Stomach smooth muscle (tissue), 2 donors: ENCODE measurements at regions not wholly inside any gene's neighbourhood (a gene's known extent, or its start where the extent isn't known, plus 50 kb on each side); places are given as distances from the start of the nearest gene placed in this dataset.

Source experiments
- H3K27ac ChIP-seq: one replicate; pipeline ENCODE4 v1.7.0; 2013; ENCODE audit warnings: mild to moderate bottlenecking, low read length, inconsistent platforms
- H3K27me3 ChIP-seq, 2 donors: one replicate each; pipeline ENCODE4 v1.7.0; 2013; ENCODE audit warnings: low read length in 2 of 2; ENCODE audit not compliant: insufficient read depth in 2 of 2, control insufficient read depth in 1 of 2
- H3K36me3 ChIP-seq, 2 donors: one replicate each; pipeline ENCODE4 v1.7.0; 2013; ENCODE audit warnings: low read length in 2 of 2; ENCODE audit not compliant: control insufficient read depth in 2 of 2, insufficient read depth in 2 of 2
- H3K4me1 ChIP-seq: one replicate; pipeline ENCODE4 v1.7.0; 2013; ENCODE audit warnings: low read length; ENCODE audit not compliant: control insufficient read depth, insufficient read depth
- H3K4me3 ChIP-seq, 2 donors: one replicate each; pipeline ENCODE4 v1.7.0; 2013; ENCODE audit warnings: low read length in 2 of 2
- H3K9ac ChIP-seq, 2 donors: one replicate each; pipeline ENCODE4 v1.7.0; 2013; ENCODE audit warnings: low read length in 2 of 2, mild to moderate bottlenecking in 1 of 2
- H3K9me3 ChIP-seq, 2 donors: one replicate each; pipeline ENCODE4 v1.7.0; 2013; ENCODE audit warnings: low read length in 2 of 2; ENCODE audit not compliant: control insufficient read depth in 2 of 2
- donor health status: healthy.
- donor health status: Pancreatic carcinoma.

DNA sequence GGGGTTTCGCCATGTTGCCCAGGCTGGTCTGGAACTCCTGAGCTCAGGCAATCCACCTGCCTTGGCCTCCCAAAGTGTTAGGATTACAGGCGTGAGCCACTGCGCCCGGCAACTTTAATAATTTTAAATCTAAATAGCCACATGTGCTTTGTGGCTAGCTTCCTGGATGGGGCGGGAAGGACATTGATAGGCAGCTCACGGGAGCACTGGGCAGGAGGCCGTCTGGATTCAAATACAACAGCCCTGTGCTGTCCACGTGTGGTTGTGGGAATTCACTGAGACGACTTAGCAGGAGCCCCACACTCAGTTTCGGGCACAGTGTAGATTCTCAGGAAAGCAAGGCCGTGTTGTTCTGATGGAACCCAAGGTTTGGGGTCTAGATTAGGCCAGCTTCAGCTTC is 177.1 kb downstream of the ETS2 start:
- H3K4me3 ChIP-seq, result no peak overlapping the region
- H3K36me3 ChIP-seq, result no peaks in the 10 kb centered on the region
- H3K27ac ChIP-seq, result no peak overlapping the region
- no peaks in the 10 kb centered on the region for H3K9me3 ChIP-seq
- H3K9ac ChIP-seq, result no peak overlapping the region
- H3K27me3 ChIP-seq, result no peaks in the 10 kb centered on the region
- peaks cover 32% of the 10 kb centered on the region for H3K4me1 ChIP-seq

DNA sequence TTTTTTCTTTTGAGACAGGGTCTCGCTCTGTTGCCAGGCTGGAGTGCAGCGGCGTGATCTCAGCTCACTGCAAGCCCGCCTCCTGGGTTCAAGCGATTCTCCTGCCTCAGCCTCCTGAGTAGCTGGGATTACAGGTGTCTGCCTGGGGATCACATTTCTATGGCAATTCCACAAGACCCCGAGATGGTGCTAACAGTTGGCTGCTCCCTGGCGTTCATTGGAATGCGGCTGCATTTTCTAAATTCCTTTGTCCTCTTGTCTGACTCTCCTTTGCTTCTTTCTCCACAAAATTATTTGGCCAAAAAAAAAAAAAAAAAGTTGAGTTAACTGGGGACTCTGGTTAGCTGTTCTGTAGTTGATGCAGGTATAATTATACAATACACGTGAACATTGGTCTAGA is 176.4 kb downstream of the ETS2 start:
- Histone ChIP-seq H3K27me3 (no peaks in the 10 kb centered on the region), H3K9ac (no peak overlapping the region), H3K4me3 (no peak overlapping the region), H3K27ac (no peak overlapping the region), H3K36me3 (no peaks in the 10 kb centered on the region), H3K9me3 (no peaks in the 10 kb centered on the region), H3K4me1 (peaks cover 26% of the 10 kb centered on the region)

DNA sequence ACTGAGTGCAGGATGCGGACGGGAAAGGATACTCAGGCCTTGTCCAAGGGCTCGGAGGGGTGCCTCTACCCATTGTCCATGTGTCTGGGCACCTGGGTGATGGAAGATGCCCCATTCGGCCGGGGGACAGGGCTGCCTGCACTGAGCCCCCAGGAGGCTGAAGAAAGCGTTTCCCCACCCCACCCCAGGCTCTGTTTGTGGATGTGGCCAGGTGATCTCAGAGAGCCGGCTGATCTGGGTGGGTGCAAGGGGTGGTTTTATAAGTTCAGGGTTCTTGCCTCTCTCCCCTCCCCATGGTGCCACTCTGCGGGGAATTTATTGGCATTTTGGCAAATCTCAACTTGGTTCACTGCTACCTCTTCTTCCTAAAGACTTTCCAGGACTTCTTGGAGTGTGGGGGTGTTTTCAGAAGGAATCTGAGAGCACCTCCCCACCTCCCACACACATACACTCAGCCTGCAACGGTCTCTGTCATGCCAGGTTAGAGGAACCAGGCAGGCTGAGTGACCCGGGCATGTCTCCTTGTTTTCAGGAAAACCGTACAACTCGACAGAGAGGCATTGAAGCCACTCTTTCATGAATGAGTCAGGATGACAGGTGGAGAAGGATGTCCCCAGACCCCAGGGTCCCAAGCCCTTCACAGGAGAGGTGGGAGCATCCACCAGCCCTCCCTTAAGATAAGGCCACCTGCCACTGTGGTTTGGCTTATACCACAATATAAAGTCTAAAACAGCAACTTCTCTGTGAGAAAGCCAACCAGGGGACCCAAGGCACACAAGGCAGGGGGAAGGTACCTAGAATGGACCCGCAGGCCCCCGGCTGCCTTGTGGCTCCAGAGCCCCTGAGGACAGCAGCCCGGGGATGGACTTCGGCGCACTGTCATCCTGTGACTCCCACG is 174.9 kb downstream of the ETS2 start:
- Histone ChIP-seq H3K9ac (no peak overlapping the region), H3K36me3 (no peaks in the 10 kb centered on the region), H3K4me1 (peaks cover 13% of the 10 kb centered on the region)

DNA sequence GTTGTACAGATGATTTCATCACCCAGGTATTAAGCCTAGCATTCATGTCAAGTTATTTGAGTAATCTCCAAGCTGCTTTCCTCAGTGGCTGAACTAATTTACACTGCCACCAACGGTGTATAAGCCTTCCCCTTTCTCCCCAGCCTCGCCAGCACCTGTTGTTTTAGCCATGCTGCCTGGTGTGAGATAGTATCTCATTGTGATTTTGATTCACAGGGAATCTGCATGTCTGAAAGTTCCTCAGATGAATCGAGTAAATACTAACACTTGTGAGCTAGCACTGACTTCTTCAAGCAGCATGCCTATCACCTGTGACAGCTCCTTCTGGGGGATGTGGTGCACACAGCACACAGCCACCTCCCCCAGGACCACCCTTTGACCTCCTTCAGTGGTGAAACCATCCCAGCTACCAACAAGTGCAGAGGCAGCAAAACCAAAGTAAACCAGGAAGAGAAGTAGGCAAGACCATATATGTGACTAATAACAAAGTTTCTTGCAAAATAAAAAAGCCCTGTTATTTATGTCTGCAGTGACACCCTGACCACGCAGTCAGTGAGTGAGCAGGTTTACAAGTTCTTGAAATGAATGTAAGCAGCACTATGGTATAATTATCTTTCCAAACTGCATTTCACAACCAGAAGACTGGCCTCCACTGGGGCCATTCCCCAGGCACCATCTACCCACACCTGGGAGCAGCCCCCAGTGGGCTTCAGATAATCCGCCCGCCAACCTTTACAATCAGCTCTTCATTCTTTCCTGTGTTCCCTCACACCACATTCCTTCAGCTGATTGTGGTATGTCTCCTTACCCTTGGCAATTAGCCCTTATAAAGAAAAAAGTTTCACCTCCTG is 173.8 kb downstream of the ETS2 start:
- Histone ChIP-seq H3K9ac (no peak overlapping the region), H3K4me1 (peaks cover 2% of the 10 kb centered on the region), H3K36me3 (no peaks in the 10 kb centered on the region), H3K4me3 (no peak overlapping the region), H3K27ac (no peak overlapping the region), H3K27me3 (no peaks in the 10 kb centered on the region), H3K9me3 (no peaks in the 10 kb centered on the region)

More for the DNA sequence above, 174.9 kb downstream of the ETS2 start:
- H3K4me3 ChIP-seq, result no peak overlapping the region
- no peaks in the 10 kb centered on the region for H3K27me3 ChIP-seq
- H3K9me3 ChIP-seq, result no peaks in the 10 kb centered on the region
- no peak overlapping the region for H3K27ac ChIP-seq

DNA sequence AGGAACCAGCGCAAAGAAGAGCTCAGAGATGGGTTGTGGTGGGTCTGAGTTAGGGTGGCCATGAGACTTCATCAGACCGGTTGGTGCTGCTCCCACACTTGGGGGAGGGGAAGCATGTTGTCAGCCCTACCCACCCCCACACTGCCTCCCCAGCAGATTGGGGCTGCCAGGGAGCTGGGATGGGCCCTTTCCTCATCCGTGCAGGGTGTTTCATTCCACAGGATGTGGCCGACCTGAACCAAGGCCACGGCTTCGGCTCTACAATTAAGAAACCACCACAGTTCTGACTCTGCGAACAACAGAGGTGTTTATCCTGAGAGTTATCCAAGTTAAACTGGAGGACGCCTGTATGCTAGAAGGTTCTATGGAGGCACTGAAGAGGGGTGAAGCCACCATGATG is 171.2 kb downstream of the ETS2 start:
- Histone ChIP-seq H3K4me3 (no peak overlapping the region), H3K36me3 (no peaks in the 10 kb centered on the region), H3K9me3 (no peaks in the 10 kb centered on the region), H3K9ac (no peak overlapping the region), H3K4me1 (no peaks in the 10 kb centered on the region), H3K27ac (no peak overlapping the region), H3K27me3 (no peaks in the 10 kb centered on the region)

DNA sequence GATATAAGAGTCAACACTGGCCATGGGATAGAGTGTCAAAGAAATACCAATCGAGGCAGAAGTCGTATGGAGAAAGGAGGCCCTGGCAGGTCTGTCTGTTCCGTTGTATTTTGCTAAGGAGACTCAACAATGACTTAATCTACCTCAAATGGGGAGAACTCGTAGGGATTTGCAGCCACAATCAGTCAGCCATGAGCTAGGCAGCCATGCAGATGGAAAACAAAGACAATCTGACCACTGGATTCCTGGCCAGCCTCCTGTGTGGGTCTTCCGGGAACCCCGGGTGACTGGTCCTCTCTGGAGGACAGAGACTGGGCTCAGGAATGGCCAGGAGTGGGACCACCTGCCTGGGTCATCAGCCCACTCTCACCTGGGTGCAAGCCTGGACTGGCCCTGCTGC is 167.8 kb downstream of the ETS2 start:
- H3K9ac ChIP-seq, result no peak overlapping the region
- no peaks in the 10 kb centered on the region for H3K27me3 ChIP-seq
- no peaks in the 10 kb centered on the region for H3K36me3 ChIP-seq
- H3K4me1 ChIP-seq, result no peaks in the 10 kb centered on the region
- H3K9me3 ChIP-seq, result no peaks in the 10 kb centered on the region
- H3K4me3 ChIP-seq, result no peak overlapping the region
- H3K27ac ChIP-seq, result no peak overlapping the region

DNA sequence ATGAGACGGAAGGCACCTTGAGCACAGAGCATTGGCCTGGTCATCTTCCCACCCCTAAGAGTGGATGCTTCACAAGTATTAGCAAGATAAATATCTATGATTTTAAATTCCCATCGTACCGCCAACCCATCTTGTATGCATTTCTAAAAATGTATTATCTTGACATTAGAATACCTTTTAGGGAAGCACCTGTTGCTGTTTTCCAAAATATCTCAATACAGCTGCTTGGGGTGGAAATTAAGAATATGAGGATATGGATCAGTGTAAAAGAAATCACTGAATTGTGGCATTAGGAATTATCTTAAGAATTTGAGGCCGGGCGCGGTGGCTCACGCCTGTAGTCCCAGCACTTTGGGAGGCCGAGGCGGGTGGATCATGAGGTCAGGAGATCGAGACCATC is 166.3 kb downstream of the ETS2 start:
- Histone ChIP-seq H3K9ac (no peak overlapping the region), H3K27me3 (no peaks in the 10 kb centered on the region), H3K9me3 (no peaks in the 10 kb centered on the region), H3K4me3 (no peak overlapping the region), H3K4me1 (no peaks in the 10 kb centered on the region), H3K27ac (no peak overlapping the region), H3K36me3 (no peaks in the 10 kb centered on the region)

DNA sequence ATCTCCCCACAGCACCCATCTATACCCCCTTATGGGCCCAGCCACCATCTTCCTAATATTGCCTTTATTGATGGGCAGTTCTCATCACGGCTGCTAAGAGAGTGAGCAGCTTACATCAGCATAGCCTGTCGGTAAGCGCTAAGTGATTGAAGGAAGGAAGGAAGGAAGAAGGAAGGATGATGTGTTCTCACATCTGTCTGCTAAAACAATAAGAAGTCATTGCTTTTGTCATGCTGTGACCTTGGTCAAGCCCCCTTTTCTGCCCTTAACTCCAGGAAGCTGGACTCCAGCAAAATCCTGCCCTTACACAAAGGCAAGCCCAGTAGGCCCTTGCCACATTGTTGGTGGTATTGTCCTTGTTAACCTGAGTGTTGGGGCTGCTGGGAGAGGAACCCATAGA is 165.0 kb downstream of the ETS2 start:
- Histone ChIP-seq H3K36me3 (no peaks in the 10 kb centered on the region), H3K27me3 (no peaks in the 10 kb centered on the region), H3K4me3 (no peak overlapping the region), H3K4me1 (no peaks in the 10 kb centered on the region), H3K9ac (no peak overlapping the region), H3K9me3 (no peaks in the 10 kb centered on the region), H3K27ac (no peak overlapping the region)

DNA sequence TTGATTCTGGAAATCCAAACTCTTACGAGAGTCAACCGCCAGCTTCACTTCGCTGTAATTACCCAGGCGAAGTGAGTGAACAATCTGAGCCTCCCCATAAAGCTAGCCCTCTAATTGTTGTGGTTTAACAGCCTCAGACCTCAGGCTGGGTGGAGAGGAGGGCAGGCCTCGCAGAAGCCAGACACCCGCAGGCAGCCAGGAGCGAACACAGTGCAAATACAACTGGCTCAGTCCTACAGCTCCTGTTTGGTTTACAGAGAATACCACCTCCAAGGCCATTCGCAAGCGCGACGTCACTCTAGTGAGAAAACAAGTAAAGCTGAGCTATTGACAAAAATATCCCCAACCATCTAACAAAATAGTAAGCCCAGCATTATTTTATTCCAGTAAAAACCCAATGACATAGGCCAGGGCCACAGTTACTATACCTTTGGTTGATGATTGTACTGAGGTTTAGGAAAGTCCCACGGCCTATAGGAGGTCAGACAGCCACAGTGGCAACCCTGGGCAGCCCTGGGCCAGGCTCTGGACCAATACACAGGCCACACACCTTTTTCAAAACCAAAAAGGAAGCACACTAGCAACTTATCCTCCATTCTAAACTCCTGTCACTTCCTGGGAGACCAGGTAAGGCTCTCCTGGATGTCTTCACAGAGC is 163.3 kb downstream of the ETS2 start:
- Histone ChIP-seq H3K27me3 (no peaks in the 10 kb centered on the region), H3K9me3 (no peaks in the 10 kb centered on the region), H3K4me3 (no peak overlapping the region), H3K27ac (no peak overlapping the region), H3K4me1 (peaks cover 2% of the 10 kb centered on the region), H3K36me3 (no peaks in the 10 kb centered on the region), H3K9ac (no peak overlapping the region)

DNA sequence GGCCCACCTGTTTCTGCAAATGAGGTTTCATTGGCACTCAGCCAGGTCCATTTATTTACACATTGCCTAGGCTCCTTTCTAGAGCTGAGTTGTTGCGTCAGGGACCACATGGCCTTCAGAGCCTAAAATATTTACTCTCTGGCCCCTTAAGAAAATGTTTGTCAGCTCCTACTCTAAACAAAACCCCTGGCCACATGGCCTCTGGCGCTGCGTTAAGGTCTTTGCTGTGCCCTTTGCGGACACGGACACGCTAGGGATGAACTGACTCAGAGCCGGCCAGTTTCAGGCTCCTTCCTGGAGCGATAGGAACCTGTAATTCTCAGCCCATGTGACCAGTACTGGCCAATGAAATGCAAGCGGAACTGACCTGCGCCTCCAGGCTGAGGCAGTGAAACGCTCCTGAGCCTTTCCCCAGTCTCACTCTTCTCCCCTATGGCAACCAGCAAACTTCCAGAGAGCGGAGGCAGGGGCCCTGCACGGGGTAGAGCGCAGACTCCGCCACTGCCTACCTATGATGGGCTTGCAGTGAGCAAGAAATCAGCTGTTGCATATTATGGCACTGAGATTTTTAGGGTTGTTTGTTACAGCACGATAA is 160.3 kb downstream of the ETS2 start:
- Histone ChIP-seq H3K27ac (no peak overlapping the region), H3K27me3 (no peaks in the 10 kb centered on the region), H3K4me1 (peaks cover 2% of the 10 kb centered on the region), H3K9me3 (peaks cover 3% of the 10 kb centered on the region in 2 donors), H3K9ac (no peak overlapping the region), H3K4me3 (peak overlapping the region in 1 of 2 donors; percentile 22), H3K36me3 (no peaks in the 10 kb centered on the region)
